ENCODE measurements at regions not wholly inside any gene's neighbourhood (a gene's known extent, or its start where the extent isn't known, plus 50 kb on each side); places are given as distances from the start of the nearest gene placed in this dataset.

DNA sequence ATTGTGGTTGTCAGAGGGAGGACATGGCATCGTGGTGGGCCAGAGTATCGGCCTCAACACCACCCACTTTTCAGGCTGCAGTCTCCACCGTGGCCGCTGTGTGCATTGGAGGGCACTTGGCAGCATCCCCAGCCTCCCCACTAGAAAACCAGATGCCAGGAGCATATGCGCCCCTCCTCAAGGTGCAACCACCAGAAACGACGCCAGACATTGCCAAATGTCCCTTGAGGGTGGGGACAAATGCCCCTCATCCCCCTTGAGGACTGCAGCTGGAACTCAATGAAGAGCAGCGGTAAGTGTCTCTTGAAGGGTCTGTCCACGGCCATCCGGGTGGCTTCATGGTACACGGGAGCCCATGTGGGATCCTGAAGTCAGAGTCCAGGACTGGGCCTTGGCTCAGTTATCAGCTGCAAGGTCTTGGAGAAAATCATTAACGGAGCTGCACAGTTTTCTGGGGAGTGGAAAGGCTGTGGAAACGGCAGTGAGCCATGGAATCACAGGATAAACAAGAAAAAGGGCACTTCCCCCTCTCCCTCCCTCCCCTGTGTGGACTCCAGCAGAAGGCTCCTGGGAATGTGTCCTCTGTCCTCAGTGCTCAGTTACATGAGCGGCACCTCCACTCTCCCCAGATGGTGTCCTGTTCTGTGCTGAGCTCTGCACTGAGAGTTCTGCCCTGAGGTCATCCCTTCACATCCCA lies 324.4 kb upstream of the B3GAT1 start:
- WGBS (ENCODE audit: insufficient coverage, insufficient read length), result no CpG with 5 or more reads among the region's 14 CpGs
- Histone ChIP-seq H3K27ac (ENCODE audit: low read length) (no peak overlapping the region), H3K4me1 (ENCODE audit: control insufficient read depth, insufficient read depth, low read length) (peaks cover 3% of the 10 kb centered on the region; the same call in 1 of the 2 replicates)

DNA sequence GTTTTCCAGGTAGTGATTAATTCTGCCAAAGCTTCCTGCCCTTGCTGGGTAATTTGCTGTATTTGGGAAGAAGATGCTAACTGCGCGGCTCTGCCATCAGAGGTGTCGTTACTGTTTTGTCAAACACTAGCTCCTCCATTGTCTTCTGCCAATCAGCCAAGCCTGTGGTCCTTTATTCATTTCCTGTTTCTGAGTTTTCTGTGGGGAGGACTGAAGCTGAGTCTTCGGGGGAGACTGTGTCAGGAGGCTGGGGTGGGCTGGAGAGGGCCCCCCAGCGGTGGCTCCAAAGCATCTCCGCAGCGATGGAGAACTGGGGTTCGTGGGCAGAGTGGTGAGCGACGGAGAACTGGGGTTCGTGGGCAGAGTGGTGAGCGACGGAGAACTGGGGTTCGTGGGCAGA lies 322.9 kb upstream of the B3GAT1 start:
- Histone ChIP-seq H3K4me3 (ENCODE audit: low read length) (no peak overlapping the region), H3K27ac (ENCODE audit: low read length) (no peak overlapping the region), H3K36me3 (ENCODE audit: control insufficient read depth, insufficient read depth, low read length) (no peaks in the 10 kb centered on the region), H3K9me3 (ENCODE audit: control insufficient read depth, insufficient read depth, low read length) (no peaks in the 10 kb centered on the region), H3K27me3 (ENCODE audit: control insufficient read depth, insufficient read depth, low read length) (no peaks in the 10 kb centered on the region), H3K4me1 (ENCODE audit: control insufficient read depth, insufficient read depth, low read length) (peaks cover 8% of the 10 kb centered on the region; the same call in 1 of the 2 replicates)
- no peak for DNase-seq (ENCODE audit: low read depth, low spot score)
- no CpG with 5 or more reads among the region's 14 CpGs for WGBS (ENCODE audit: insufficient coverage, insufficient read length)

More for the DNA sequence above, 324.4 kb upstream of the B3GAT1 start:
- Histone ChIP-seq H3K27me3 (ENCODE audit: control insufficient read depth, insufficient read depth, low read length) (no peaks in the 10 kb centered on the region), H3K36me3 (ENCODE audit: control insufficient read depth, insufficient read depth, low read length) (no peaks in the 10 kb centered on the region), H3K9me3 (ENCODE audit: control insufficient read depth, insufficient read depth, low read length) (no peaks in the 10 kb centered on the region), H3K4me3 (ENCODE audit: low read length) (no peak overlapping the region)
- no peak for DNase-seq (ENCODE audit: low read depth, low spot score)

DNA sequence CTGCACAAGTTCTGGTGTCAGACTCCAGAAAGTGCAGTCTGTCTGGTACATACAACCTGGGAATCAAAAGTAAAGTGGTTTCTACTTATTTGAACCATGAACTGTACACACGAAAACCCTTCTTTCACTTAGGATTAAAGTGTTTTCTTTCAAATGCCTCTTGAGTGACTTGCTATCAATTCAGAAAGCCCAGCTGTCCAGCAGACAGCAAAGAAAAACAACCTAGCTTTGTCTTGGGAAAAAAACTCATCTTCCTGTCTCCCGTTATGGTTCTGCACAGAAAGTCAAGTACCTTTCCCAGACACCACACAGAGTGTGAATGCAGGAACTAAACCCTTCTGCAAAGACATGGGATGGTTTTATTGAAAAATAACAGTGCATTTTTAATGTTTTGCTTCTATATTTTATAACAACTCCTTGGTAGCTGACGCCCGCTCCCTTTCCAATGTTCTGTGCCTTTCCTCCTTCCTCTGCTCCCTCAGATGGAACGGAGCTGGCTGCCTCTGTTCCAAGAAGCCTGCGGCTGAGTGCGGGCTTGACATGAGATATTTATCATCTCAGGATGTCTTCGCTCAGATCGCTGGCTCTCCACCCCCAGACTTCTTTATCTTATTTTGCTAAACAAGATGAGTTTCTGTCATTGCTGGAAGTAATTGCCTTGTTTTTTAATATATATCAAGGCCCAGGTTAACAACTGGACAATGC lies 322.3 kb upstream of the B3GAT1 start:
- no peaks in the 10 kb centered on the region for H3K9me3 ChIP-seq (ENCODE audit: control insufficient read depth, insufficient read depth, low read length)
- DNase-seq (ENCODE audit: low read depth, low spot score), result no peak

DNA sequence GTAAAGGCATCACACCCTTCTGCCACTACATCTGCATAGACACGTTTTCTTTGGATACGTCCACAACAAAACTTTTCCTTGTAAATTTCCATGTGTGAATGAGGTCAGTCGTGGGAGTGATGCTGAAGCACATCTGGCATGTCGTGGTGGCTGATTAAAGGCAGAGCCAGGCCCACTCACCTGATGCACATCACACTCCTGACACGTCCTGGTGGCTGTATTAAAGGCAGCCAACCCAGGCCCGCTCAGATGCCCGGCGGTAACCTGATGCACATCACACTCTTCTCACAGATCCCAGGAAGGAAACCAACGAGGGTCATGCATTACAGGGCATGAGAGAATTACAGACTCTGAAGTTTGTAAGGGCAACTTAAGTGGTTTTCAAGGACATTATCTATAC lies 321.6 kb upstream of the B3GAT1 start:
- H3K4me1 ChIP-seq (ENCODE audit: control insufficient read depth, insufficient read depth, low read length), result peaks cover 8% of the 10 kb centered on the region
- DNase-seq (ENCODE audit: low read depth, low spot score), result no peak
- no peaks in the 10 kb centered on the region for H3K27me3 ChIP-seq (ENCODE audit: control insufficient read depth, insufficient read depth, low read length)
- H3K27ac ChIP-seq (ENCODE audit: low read length), result no peak overlapping the region
- no peak overlapping the region for H3K4me3 ChIP-seq (ENCODE audit: low read length)
- H3K9me3 ChIP-seq (ENCODE audit: control insufficient read depth, insufficient read depth, low read length), result no peaks in the 10 kb centered on the region
- H3K36me3 ChIP-seq (ENCODE audit: control insufficient read depth, insufficient read depth, low read length), result no peaks in the 10 kb centered on the region
- no CpG with 5 or more reads among the region's 9 CpGs for WGBS (ENCODE audit: insufficient coverage, insufficient read length)

More for the DNA sequence above, 322.3 kb upstream of the B3GAT1 start:
- H3K4me3 ChIP-seq (ENCODE audit: low read length), result no peak overlapping the region
- WGBS (ENCODE audit: insufficient coverage, insufficient read length), result no CpG with 5 or more reads among the region's 9 CpGs
- H3K27ac ChIP-seq (ENCODE audit: low read length), result no peak overlapping the region
- H3K4me1 ChIP-seq (ENCODE audit: control insufficient read depth, insufficient read depth, low read length), result peaks cover 8% of the 10 kb centered on the region
- no peaks in the 10 kb centered on the region for H3K27me3 ChIP-seq (ENCODE audit: control insufficient read depth, insufficient read depth, low read length)
- H3K36me3 ChIP-seq (ENCODE audit: control insufficient read depth, insufficient read depth, low read length), result no peaks in the 10 kb centered on the region

DNA sequence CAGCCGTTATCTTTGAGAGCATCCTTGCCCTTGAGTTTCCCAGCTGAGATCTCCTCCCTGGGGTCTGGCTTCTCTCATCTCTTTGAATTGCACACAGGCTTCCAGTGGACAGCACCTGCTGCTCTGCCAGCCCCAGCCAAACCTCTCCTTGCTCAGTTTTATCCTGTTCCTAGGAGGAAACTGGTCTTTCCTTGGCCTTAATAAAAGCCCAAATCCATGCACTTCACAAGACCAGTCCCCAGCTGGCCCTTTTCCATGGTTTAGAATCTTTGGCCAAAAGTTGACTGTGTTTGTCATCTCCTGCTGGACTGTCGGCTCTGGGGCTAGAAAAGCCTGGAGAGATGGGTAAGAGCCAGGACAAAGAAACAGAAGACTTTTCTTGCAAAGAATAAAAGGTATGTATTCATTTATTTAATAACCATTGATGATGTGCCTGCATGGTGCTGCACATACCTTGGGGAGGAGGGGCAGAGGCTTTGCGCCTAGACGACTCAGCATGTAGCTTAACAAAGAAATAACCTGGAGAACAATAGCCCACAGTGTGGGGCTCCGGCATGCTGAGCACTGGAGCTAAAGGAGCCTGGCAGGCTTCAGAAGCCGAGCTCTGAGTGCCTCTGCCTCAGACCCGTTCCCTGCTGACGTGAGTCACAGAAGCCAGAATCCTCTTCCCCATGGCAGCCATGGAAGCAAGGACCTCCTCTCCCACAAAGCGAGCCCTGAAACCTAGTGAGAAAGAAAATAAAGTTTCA lies 319.3 kb upstream of the B3GAT1 start:
- DNase-seq (ENCODE audit: low read depth, low spot score), result peak; percentile 66
- H3K27me3 ChIP-seq (ENCODE audit: control insufficient read depth, insufficient read depth, low read length), result no peaks in the 10 kb centered on the region
- H3K36me3 ChIP-seq (ENCODE audit: control insufficient read depth, insufficient read depth, low read length), result no peaks in the 10 kb centered on the region
- peaks cover 6% of the 10 kb centered on the region for H3K4me1 ChIP-seq (ENCODE audit: control insufficient read depth, insufficient read depth, low read length)
- no peak overlapping the region for H3K4me3 ChIP-seq (ENCODE audit: low read length)
- H3K27ac ChIP-seq (ENCODE audit: low read length), result no peak overlapping the region
- WGBS (ENCODE audit: insufficient coverage, insufficient read length), result no CpG with 5 or more reads among the region's 9 CpGs
- H3K9me3 ChIP-seq (ENCODE audit: control insufficient read depth, insufficient read depth, low read length), result no peaks in the 10 kb centered on the region

DNA sequence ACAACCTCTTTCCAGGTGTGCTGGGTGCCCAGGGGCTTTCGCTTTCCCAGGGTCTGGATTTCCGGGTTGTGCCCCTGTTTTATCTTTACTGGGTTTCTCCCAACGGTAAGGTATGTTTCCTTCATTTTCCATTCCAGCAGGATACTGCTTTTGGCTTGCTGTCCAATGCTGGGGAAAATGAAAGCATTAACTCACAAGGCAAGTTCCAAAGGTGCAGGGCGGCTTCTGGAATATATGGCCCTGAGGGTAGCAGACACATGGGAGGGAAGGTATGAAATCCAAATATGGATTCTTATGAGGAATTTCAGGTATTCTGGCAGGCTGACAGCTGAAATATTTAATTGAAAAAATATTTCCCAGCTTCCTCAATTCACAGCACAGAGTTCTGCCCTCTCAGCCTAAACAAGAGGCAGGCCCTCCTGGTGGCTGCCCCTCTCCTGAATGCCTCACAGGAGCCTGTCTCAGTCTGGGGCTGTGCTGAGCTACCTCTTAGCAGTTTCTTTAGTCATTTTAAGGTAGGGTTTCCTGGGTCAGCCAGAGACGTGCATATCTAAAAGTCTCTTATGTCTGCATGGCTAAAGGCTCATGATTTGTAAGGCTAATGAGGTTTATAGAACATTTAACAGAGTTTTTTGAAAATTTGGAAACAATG lies 318.6 kb upstream of the B3GAT1 start:
- no peaks in the 10 kb centered on the region for H3K27me3 ChIP-seq (ENCODE audit: control insufficient read depth, insufficient read depth, low read length)
- H3K4me1 ChIP-seq (ENCODE audit: control insufficient read depth, insufficient read depth, low read length), result peaks cover 6% of the 10 kb centered on the region
- H3K4me3 ChIP-seq (ENCODE audit: low read length), result no peak overlapping the region
- no peaks in the 10 kb centered on the region for H3K36me3 ChIP-seq (ENCODE audit: control insufficient read depth, insufficient read depth, low read length)
- WGBS (ENCODE audit: insufficient coverage, insufficient read length), result no CpG with 5 or more reads among the region's 5 CpGs
- no peaks in the 10 kb centered on the region for H3K9me3 ChIP-seq (ENCODE audit: control insufficient read depth, insufficient read depth, low read length)
- DNase-seq (ENCODE audit: low read depth, low spot score), result no peak
- no peak overlapping the region for H3K27ac ChIP-seq (ENCODE audit: low read length)

DNA sequence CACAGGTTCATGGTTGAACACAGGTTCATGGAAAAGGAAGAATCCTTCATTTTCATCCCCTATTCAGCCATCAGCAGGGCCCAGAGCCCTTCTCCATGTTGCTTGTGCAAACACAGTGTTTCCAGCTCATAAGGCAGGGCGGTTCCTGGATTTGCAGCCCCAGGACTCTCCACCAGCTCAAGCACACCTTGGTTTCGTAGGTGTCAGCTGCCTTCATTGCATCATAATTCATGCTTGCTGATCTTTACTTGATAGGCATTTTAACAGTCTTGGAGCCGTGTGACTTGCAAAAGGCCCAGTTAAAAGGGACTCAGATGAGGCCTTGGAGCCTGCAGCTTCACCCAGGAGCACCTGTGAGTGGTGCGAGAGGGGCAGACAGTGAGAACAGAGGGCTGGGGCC lies 318.1 kb upstream of the B3GAT1 start:
- Histone ChIP-seq H3K4me3 (ENCODE audit: low read length) (no peak overlapping the region), H3K4me1 (ENCODE audit: control insufficient read depth, insufficient read depth, low read length) (peaks cover 6% of the 10 kb centered on the region), H3K27me3 (ENCODE audit: control insufficient read depth, insufficient read depth, low read length) (no peaks in the 10 kb centered on the region), H3K36me3 (ENCODE audit: control insufficient read depth, insufficient read depth, low read length) (no peaks in the 10 kb centered on the region), H3K9me3 (ENCODE audit: control insufficient read depth, insufficient read depth, low read length) (no peaks in the 10 kb centered on the region), H3K27ac (ENCODE audit: low read length) (no peak overlapping the region)
- no peak for DNase-seq (ENCODE audit: low read depth, low spot score)
- no CpG with 5 or more reads among the region's 4 CpGs for WGBS (ENCODE audit: insufficient coverage, insufficient read length)

DNA sequence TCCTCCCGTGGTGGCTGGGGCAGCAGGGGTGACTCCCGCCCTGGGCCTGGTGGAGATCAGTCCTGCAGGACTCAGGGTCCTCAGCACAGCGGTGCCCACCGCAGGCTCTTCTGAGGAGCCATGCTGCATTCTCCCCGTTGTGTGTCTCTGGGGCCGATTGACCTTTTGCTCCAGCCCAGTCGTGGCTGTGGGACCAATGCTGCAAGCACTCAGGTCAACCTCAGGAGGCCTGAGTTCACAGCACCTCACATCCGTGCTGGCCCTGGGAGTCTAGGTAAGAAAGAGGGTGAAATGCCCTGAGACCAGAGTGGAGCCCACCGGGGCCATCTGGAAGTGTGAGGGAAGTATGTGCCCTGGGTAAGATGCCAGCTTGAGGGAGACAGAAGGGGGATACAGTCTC lies 316.1 kb upstream of the B3GAT1 start:
- no peak for DNase-seq (ENCODE audit: low read depth, low spot score)
- H3K4me1 ChIP-seq (ENCODE audit: control insufficient read depth, insufficient read depth, low read length), result peaks cover 6% of the 10 kb centered on the region
- no peaks in the 10 kb centered on the region for H3K36me3 ChIP-seq (ENCODE audit: control insufficient read depth, insufficient read depth, low read length)
- no peak overlapping the region for H3K4me3 ChIP-seq (ENCODE audit: low read length)
- H3K27ac ChIP-seq (ENCODE audit: low read length), result no peak overlapping the region
- no CpG with 5 or more reads among the region's 9 CpGs for WGBS (ENCODE audit: insufficient coverage, insufficient read length)
- H3K27me3 ChIP-seq (ENCODE audit: control insufficient read depth, insufficient read depth, low read length), result no peaks in the 10 kb centered on the region
- no peaks in the 10 kb centered on the region for H3K9me3 ChIP-seq (ENCODE audit: control insufficient read depth, insufficient read depth, low read length)

DNA sequence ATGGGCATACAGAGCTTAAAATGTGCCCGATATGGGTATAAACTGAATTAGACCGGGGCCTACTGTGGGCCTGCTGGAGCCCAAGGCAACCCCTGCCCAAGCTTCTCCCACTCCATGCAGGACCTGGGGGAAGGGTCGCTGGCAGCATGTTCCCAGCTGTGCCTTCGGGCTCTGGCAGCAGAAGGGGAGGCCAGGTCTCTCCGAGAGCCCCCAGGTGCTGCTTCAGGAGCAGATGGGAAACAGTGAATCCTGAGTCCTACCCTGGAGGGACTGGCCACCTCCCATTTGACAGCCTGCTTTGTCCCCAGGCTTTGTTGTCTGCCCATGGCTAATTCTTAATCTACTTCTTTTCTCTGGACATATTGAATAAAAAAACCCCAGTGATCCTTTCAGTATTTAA lies 315.6 kb upstream of the B3GAT1 start:
- no peaks in the 10 kb centered on the region for H3K36me3 ChIP-seq (ENCODE audit: control insufficient read depth, insufficient read depth, low read length)
- no peak overlapping the region for H3K27ac ChIP-seq (ENCODE audit: low read length)
- H3K9me3 ChIP-seq (ENCODE audit: control insufficient read depth, insufficient read depth, low read length), result no peaks in the 10 kb centered on the region
- no peaks in the 10 kb centered on the region for H3K27me3 ChIP-seq (ENCODE audit: control insufficient read depth, insufficient read depth, low read length)
- WGBS (ENCODE audit: insufficient coverage, insufficient read length), result no CpG with 5 or more reads among the region's 5 CpGs
- DNase-seq (ENCODE audit: low read depth, low spot score), result no peak
- H3K4me1 ChIP-seq (ENCODE audit: control insufficient read depth, insufficient read depth, low read length), result peaks cover 6% of the 10 kb centered on the region
- H3K4me3 ChIP-seq (ENCODE audit: low read length), result no peak overlapping the region

DNA sequence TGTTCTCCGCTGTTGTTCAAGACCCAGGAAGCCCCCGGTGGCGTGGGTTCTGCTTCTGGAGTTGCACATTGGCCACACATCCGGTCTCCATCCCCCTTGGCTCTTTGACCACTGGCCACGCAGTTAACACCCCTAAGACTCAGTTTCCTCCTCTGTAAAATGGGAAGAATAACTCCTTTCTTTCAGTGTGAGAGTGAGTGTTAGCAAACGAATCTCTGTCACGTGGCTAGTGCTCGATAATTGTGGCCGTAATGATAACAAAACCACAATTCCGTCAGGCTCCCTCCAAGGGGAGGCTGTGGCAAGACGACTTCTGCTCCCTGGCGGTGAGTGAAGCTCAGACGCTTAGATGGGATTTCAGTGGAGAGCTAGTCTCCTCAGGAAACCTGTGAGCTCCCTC lies 315.2 kb upstream of the B3GAT1 start:
- H3K27me3 ChIP-seq (ENCODE audit: control insufficient read depth, insufficient read depth, low read length), result no peaks in the 10 kb centered on the region
- H3K27ac ChIP-seq (ENCODE audit: low read length), result no peak overlapping the region
- H3K36me3 ChIP-seq (ENCODE audit: control insufficient read depth, insufficient read depth, low read length), result no peaks in the 10 kb centered on the region

More for the DNA sequence above, 315.2 kb upstream of the B3GAT1 start:
- no peaks in the 10 kb centered on the region for H3K9me3 ChIP-seq (ENCODE audit: control insufficient read depth, insufficient read depth, low read length)
- no CpG with 5 or more reads among the region's 13 CpGs for WGBS (ENCODE audit: insufficient coverage, insufficient read length)
- no peak for DNase-seq (ENCODE audit: low read depth, low spot score)
- no peak overlapping the region for H3K4me3 ChIP-seq (ENCODE audit: low read length)
- H3K4me1 ChIP-seq (ENCODE audit: control insufficient read depth, insufficient read depth, low read length), result peaks cover 6% of the 10 kb centered on the region

Data from iPS DF 6.9 (cell line).